ENCODE measurements at regions not wholly inside any gene's neighbourhood (a gene's known extent, or its start where the extent isn't known, plus 50 kb on each side); places are given as distances from the start of the nearest gene placed in this dataset.

DNA sequence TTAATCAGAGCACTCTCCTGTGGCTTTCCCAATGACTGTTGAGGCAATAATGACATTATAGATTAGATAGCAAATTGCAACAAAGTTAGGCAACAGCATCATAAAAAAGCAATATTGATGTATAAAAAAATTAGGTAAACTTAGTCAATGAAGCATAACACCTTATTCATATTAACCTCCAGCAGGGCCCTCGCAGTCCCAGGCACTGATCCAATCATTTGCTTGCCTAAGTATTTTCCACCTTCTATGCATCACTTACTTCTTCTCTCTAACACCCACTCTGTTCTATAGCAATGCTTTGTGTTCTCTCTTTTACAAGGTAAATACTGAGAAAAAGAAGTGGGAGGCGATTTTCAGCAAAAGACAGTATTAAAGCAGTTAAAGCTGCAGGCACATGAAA, 833.5 kb upstream of the ADGRL3 start:
- H3K36me3 ChIP-seq = no peaks in the 10 kb centered on the region
- no peak for TF ChIP-seq POLR2AphosphoS5 (IDR thresholded peaks at IDR 0.05)
- TF ChIP-seq, protein P1, sequence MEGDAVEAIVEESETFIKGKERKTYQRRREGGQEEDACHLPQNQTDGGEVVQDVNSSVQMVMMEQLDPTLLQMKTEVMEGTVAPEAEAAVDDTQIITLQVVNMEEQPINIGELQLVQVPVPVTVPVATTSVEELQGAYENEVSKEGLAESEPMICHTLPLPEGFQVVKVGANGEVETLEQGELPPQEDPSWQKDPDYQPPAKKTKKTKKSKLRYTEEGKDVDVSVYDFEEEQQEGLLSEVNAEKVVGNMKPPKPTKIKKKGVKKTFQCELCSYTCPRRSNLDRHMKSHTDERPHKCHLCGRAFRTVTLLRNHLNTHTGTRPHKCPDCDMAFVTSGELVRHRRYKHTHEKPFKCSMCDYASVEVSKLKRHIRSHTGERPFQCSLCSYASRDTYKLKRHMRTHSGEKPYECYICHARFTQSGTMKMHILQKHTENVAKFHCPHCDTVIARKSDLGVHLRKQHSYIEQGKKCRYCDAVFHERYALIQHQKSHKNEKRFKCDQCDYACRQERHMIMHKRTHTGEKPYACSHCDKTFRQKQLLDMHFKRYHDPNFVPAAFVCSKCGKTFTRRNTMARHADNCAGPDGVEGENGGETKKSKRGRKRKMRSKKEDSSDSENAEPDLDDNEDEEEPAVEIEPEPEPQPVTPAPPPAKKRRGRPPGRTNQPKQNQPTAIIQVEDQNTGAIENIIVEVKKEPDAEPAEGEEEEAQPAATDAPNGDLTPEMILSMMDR (IDR thresholded peaks at IDR 0.05) = no peak
- DNase-seq (ENCODE audit: extremely low spot score) = no peak
- no peaks in the 10 kb centered on the region for H3K9me3 ChIP-seq
- H3K27ac ChIP-seq (replicated peaks in 1 of 4) = no peak overlapping the region
- intact Hi-C loops (cut with DNase I) = no loop called here
- no peaks in the 10 kb centered on the region for H3K27me3 ChIP-seq
- no peaks in the 10 kb centered on the region for H3K4me1 ChIP-seq
- WGBS = 83% methylated on average over 2 of the region's 2 CpGs
- no peak overlapping the region for H3K4me3 ChIP-seq

DNA sequence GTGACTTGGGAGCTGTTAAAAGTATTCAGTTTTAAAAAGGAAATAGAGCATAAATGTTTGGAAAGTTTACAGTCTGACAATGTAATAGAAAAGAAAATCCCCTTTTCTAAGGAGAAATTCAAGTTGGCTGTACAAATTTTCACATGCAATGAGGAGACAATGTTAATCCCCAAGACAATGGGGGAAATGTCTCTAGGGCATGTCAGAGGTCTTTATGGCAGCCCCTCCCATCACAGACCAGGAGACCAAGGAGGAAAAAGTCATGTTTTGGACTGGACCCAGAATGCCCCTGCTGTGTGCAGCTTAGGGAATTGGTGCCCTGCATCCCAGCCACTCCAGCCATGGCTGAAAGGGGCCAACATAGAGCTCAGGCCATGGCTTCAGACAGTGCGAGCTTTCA, 831.1 kb upstream of the ADGRL3 start:
- intact Hi-C loops (cut with DNase I) = no loop called here
- TF ChIP-seq POLR2AphosphoS5 (IDR thresholded peaks at IDR 0.05) (no peak), POLR2A (IDR thresholded peaks at IDR 0.05; ENCODE audit: low read depth) (no peak), EP300 (IDR thresholded peaks at IDR 0.05) (no peak)
- TF ChIP-seq, protein P1 (IDR thresholded peaks at IDR 0.05) = no peak
- Histone ChIP-seq H3K36me3 (no peaks in the 10 kb centered on the region), H3K4me3 (no peak overlapping the region), H3K27ac (replicated peaks in 1 of 4) (no peak overlapping the region), H3K4me1 (no peaks in the 10 kb centered on the region), H3K9me3 (no peaks in the 10 kb centered on the region), H3K27me3 (no peaks in the 10 kb centered on the region)
- WGBS = 100% methylated on average over 1 of the region's 1 CpG
- DNase-seq (ENCODE audit: extremely low spot score) = no peak

- H3K4me3 ChIP-seq = no peak overlapping the region
- H3K36me3 ChIP-seq = no peaks in the 10 kb centered on the region
- no peak for DNase-seq (ENCODE audit: extremely low spot score)
- TF ChIP-seq POLR2AphosphoS5 (IDR thresholded peaks at IDR 0.05) (no peak), POLR2A (IDR thresholded peaks at IDR 0.05; ENCODE audit: low read depth) (no peak), EP300 (IDR thresholded peaks at IDR 0.05) (no peak)
- TF ChIP-seq, protein P1 (IDR thresholded peaks at IDR 0.05) = no peak
- 80% methylated on average over 1 of the region's 1 CpG for WGBS
- no peaks in the 10 kb centered on the region for H3K27me3 ChIP-seq
- no peaks in the 10 kb centered on the region for H3K9me3 ChIP-seq
- H3K4me1 ChIP-seq = no peaks in the 10 kb centered on the region
- H3K27ac ChIP-seq (replicated peaks in 1 of 4) = no peak overlapping the region
- intact Hi-C loops (cut with DNase I) = no loop called here
Measured at GRCh38 chr4:60378010-60378409, 822.1 kb upstream of the ADGRL3 start.

GRCh38 chr4:60384516-60384915, 815.6 kb upstream of the ADGRL3 start:
- no peaks in the 10 kb centered on the region for H3K9me3 ChIP-seq

DNA sequence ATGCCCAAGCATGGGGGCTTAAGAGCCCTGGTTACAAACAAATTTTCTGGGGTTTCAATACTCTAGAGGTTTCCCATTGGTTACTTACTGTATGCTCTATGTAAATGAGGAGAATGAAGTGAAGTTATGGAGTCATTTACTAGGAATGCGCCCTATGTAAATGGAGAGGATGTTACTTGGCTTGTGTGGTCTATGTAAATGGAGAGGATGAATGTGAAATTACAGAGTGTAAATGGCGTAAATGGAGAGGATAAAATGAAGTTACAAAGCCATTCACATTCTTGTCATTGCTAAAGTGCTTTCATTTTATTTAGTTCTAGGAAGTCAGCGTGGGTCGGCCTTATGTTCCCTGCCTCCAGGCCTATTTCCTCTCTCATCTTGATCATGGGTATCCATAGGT, 810.5 kb upstream of the ADGRL3 start:
- no peak for DNase-seq (ENCODE audit: extremely low spot score)

More at GRCh38 chr4:60384516-60384915, 815.6 kb upstream of the ADGRL3 start:
- 80% methylated on average over 2 of the region's 2 CpGs for WGBS
- Histone ChIP-seq H3K4me1 (no peaks in the 10 kb centered on the region), H3K27ac (replicated peaks in 1 of 4) (no peak overlapping the region), H3K36me3 (no peaks in the 10 kb centered on the region), H3K27me3 (no peaks in the 10 kb centered on the region), H3K4me3 (no peak overlapping the region)
- TF ChIP-seq EP300 (IDR thresholded peaks at IDR 0.05) = no peak
- TF ChIP-seq POLR2A (IDR thresholded peaks at IDR 0.05; ENCODE audit: low read depth) = no peak
- TF ChIP-seq, protein P1 (IDR thresholded peaks at IDR 0.05) = no peak
- intact Hi-C loops (cut with DNase I) = no loop called here
- DNase-seq (ENCODE audit: extremely low spot score) = no peak

More for the DNA sequence above, 810.5 kb upstream of the ADGRL3 start:
- H3K36me3 ChIP-seq = no peaks in the 10 kb centered on the region
- intact Hi-C loops (cut with DNase I) = no loop called here
- H3K27me3 ChIP-seq = no peaks in the 10 kb centered on the region
- TF ChIP-seq POLR2A (IDR thresholded peaks at IDR 0.05; ENCODE audit: low read depth) = no peak
- TF ChIP-seq POLR2AphosphoS5 (IDR thresholded peaks at IDR 0.05) = no peak
- TF ChIP-seq, protein P1 (IDR thresholded peaks at IDR 0.05) = no peak
- no peak for TF ChIP-seq EP300 (IDR thresholded peaks at IDR 0.05)
- H3K27ac ChIP-seq (replicated peaks in 1 of 4) = no peak overlapping the region
- H3K9me3 ChIP-seq = no peaks in the 10 kb centered on the region
- no peaks in the 10 kb centered on the region for H3K4me1 ChIP-seq
- no peak overlapping the region for H3K4me3 ChIP-seq
- 94% methylated on average over 4 of the region's 4 CpGs for WGBS
